ENCODE measurements at regions not wholly inside any gene's neighbourhood (a gene's known extent, or its start where the extent isn't known, plus 50 kb on each side); places are given as distances from the start of the nearest gene placed in this dataset.
"Not testable (repeated sequence)": the region's sequence is repeated elsewhere in the genome, so short reads cannot be mapped to it uniquely, and the experiment has no call there.

- no peak for DNase-seq
Observed at GRCh38 chr12:47408171-47408871, 297.5 kb downstream of the RPAP3 start.

- no peak for DNase-seq
Observed at GRCh38 chr12:47407463-47408129, 298.2 kb downstream of the RPAP3 start.

- no peak for DNase-seq
Observed at GRCh38 chr12:47403681-47404080, 302.1 kb downstream of the RPAP3 start.

- DNase-seq: not testable (repeated sequence)
Observed at GRCh38 chr12:47401196-47401595, 304.6 kb downstream of the RPAP3 start.

DNA sequence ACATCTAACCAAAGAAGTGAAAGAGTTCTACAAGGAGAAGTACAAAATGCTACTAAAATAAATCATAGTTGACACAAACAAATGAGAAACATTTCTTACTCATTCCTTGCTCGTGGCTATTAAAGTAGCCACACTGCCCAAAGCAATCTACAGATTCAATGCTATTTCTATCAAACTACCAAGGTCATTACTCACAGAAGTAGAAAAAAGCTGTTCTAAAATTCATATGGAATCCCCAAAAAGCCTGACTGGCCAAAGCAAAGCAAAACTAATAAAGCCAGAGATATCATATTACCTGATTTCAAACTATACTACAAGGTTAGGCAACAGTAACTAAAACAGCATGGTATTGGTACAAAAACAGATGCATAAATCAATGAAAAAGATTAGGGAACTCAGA, 305.6 kb downstream of the RPAP3 start:
- no peak for DNase-seq

GRCh38 chr12:47397664-47398281, 308.1 kb downstream of the RPAP3 start:
- no peak for DNase-seq

DNA sequence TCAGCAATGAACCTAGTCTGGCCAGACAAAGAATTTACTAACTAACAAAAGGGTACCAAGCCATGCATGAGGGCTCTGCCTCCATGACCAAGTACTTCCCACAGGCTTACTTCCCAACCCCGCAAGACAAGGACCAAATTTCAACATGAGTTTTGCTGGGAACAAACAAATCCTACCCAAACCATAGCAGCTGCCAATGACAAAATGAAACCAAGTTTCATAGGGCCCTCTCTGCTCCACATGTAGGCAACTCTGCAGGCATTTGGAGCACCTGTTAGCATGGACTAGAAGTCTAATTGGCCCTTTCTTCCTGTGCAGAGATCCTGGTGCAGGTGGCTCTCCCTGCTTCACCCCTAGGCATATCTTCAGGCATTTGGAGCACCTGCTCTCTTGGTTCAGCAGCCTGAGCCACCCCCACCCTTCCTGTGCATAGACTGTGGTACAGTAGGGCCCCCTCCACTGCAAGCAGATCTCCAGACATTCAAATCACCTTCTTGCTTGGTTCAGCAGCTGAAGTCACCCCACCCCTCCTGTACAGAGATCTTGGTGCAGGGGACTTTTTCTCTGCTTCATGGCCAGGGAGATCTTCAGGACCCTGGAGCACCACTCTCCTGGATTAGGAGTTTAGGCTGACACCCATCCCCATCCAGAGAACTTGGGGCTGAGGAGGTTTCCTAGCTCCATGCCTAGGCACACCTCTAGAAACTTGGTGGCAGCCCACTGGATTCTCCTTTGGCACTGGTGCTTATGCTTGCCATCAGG, 308.7 kb downstream of the RPAP3 start:
- no peak for DNase-seq

- no peak for DNase-seq
Observed at GRCh38 chr12:47394070-47394469, 311.8 kb downstream of the RPAP3 start.

- DNase-seq: no peak
Observed at GRCh38 chr12:47393403-47393790, 312.4 kb downstream of the RPAP3 start.

- no peak for DNase-seq
Observed at GRCh38 chr12:47391566-47391965, 311.8 kb upstream of the AMIGO2 start.

- DNase-seq: no peak
Observed at GRCh38 chr12:47388712-47389111, 309.0 kb upstream of the AMIGO2 start.

DNA sequence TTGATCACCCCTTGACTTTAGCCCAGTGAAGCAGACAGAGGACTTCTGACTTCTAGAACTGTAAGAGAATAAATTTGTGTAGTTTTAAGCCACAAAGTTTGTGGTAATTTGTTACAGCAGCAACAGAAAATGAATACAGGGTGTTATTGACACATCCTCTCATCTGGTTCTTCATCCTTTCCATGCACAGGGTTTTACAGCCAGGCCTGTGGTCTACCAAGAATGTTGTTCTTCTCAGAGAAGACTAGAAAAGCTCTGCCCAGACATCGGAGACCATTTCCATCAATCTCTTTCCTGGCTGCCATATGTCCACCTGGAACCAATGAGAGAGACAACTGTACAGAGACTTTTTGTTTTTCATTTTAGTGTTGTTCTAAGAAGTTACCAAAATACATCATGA, 308.2 kb upstream of the AMIGO2 start:
- no peak for DNase-seq

DNA sequence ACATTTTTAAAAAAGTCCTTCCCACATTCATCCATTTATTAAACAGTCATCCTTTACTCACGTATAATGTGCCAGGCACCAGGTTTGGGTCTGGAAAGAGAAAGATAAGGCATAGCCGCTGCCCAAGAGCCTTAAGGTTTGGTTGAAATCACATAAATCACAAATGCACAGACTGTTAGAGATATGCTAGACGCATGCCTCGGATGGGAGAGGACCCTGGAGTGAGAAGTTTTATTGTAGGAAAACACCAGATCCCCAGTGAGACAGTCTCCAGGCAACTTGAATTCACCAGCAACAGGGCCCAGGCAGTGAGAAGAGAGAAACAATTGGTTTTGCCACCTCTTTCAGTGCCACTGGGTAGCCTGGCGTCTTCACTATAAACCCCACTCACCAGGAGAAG, 305.9 kb upstream of the AMIGO2 start:
- no peak for DNase-seq

- DNase-seq: no peak
Observed at GRCh38 chr12:47383942-47384341, 304.2 kb upstream of the AMIGO2 start.

GRCh38 chr12:47382305-47382704, 302.5 kb upstream of the AMIGO2 start:
- DNase-seq: no peak

DNA sequence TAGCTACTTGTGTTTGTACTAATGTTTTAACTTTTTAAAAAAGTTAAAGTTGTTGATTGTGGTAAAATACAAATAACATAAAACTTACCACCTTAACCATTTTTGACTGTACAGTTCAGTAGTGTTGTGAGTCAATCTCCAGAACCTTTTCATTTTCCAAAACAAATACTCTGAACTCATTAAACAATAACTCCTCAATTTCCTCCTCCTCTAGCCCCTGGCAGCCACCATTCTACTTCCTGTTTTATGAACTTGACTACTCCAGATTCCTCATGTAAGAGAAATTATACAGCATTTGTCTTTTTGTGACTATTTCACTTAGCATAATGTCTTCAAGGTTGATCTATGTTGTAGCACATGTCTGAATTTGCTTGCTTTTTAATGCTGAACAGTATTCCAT, 299.1 kb upstream of the AMIGO2 start:
- no peak for DNase-seq

DNA sequence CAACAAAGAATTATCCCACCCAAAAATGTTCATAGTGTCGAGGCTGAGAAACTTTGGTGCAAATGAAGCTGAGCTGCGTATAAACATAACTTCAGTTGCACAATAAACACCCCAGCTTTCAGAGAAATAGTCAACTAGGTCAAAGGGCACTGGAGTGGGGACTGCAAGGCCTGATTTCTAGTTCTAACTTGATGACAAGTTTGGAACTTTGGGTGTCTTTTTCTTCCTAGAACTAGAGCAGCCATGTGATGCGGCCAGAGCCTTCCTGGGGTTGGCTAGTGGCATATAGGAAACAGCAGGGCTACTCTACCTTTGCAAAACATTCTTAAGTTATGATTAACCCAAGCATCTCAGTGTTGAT, 298.4 kb upstream of the AMIGO2 start:
- DNase-seq: no peak

GRCh38 chr12:47377414-47378221, 297.9 kb upstream of the AMIGO2 start:
- DNase-seq: no peak

DNA sequence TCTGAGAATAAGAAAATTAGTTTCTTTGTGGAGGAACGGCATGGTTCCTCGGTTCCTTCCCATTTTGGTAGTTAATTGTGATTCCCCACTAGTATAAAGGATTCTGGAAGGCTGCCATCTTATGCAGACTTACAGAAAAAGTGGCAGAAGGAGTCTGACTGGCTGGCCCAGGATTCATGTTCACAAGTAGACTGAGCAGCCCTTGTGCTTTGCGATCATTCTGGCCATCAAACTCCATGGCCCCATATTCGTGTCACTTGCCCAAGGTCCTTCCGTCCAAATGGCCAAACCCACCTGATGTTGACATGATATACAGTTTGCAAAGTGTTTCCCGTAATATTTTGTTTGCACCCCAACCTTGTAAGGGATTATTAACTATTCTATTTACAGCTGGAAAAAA, 297.2 kb upstream of the AMIGO2 start:
- no peak for DNase-seq

- DNase-seq: no peak
Observed at GRCh38 chr12:47373554-47374150, 293.9 kb upstream of the AMIGO2 start.

DNA sequence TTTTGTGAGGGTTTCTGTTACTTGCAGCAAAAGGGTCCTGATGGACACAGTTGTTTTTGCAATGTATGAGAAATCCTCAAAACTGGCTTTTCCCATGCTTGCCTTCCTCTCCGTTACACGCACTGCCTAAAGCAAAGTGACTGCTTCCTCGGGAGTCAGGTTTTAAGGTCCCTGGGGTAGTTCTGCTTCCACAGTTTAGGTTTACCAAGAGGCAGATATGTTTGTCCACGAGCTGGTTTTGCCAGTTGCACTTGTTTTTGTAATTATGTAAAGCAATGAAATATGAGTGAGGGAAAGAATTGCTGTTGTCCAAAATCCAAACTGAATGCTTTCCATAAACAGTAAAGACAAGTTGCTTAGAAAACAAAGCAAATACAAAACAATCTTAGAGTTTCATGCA, 290.7 kb upstream of the AMIGO2 start:
- DNase-seq: no peak

DNA sequence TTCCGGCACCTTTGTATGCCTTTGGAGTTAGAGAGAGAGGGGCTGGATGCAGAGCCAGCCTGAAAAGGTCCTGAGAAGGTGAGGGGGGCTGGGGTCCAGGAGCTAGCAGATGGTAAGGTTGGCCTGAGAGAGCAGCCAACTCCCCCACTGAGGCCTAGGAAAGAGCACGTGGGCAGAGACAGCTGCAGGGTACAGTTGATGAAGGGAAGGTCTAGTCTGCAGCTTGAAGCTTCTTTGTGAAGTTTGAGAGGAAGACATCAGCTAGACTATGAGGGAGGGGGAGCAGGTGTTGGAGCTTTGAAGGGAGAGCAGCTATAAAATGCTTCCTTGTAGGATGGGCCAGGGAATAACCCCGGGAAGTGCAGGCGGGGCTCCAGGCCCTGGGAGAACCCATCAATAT, 289.3 kb upstream of the AMIGO2 start:
- no peak for DNase-seq
